Esophagus muscularis mucosa (tissue), 4 donors: ENCODE measurements at regions not wholly inside any gene's neighbourhood (a gene's known extent, or its start where the extent isn't known, plus 50 kb on each side); places are given as distances from the start of the nearest gene placed in this dataset.

Experiments
- CTCF ChIP-seq, 3 experiments: fragments of 200-600 bp in 2 of 3; fragments of 450-650 bp in 1 of 3; sonication (generic) in 2 of 3; IDR thresholded peaks; one replicate each; pipeline ENCODE4 v1.5.1; 2017 to 2019; ENCODE audit warnings: antibody characterized with exemption in 3 of 3, mild to moderate bottlenecking in 2 of 3, moderate library complexity in 1 of 3
- EP300 ChIP-seq: sonication (generic); formaldehyde crosslinking; IDR thresholded peaks from one replicate; pipeline ENCODE4 v1.6.1; 2017; ENCODE audit warnings: antibody characterized with exemption
- POLR2A ChIP-seq: fragments of 450-650 bp; IDR thresholded peaks from one replicate; pipeline ENCODE4 v1.6.1; 2017; ENCODE audit warnings: antibody characterized with exemption, moderate library complexity, mild to moderate bottlenecking, low read depth

GRCh38 chr15:47998619-47999019 lies 122.2 kb upstream of the SLC24A5 start:
- TF ChIP-seq CTCF (IDR thresholded peaks at IDR 0.05) = no peak
- no peak for TF ChIP-seq POLR2A
- no peak for TF ChIP-seq EP300
